Activated T-cell treated with anti-CD3 and anti-CD28 coated beads for 1 hour (primary cell): ENCODE measurements at regions not wholly inside any gene's neighbourhood (a gene's known extent, or its start where the extent isn't known, plus 50 kb on each side); places are given as distances from the start of the nearest gene placed in this dataset.

Experiments
- DNase-seq: peaks from one replicate; pipeline ENCODE4 v3.0.0-alpha.2; 2020; ENCODE audit warnings: low read depth

- DNase-seq, result no peak
Observed at GRCh38 chr14:101482066-101482465, 79.2 kb upstream of the DIO3 start.

DNA sequence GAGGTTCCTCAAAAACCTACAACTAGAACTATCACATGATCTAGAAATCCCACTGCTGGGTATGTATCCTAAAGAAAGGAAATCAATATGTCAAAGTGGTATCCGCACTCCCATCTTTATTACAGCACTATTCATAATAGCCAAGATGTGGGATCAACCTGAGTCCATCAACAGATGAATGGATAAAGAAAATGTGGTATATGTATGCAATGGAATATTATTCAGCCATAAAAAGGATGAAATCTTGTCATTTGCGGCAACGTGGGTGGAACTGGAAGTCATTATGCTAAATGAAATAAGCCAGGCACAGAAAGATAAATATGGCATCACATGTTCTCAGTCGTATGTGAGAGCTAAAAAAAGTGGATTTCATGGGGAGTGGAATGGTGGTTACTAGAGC, 77.5 kb upstream of the DIO3 start:
- DNase-seq, result no peak

DNA sequence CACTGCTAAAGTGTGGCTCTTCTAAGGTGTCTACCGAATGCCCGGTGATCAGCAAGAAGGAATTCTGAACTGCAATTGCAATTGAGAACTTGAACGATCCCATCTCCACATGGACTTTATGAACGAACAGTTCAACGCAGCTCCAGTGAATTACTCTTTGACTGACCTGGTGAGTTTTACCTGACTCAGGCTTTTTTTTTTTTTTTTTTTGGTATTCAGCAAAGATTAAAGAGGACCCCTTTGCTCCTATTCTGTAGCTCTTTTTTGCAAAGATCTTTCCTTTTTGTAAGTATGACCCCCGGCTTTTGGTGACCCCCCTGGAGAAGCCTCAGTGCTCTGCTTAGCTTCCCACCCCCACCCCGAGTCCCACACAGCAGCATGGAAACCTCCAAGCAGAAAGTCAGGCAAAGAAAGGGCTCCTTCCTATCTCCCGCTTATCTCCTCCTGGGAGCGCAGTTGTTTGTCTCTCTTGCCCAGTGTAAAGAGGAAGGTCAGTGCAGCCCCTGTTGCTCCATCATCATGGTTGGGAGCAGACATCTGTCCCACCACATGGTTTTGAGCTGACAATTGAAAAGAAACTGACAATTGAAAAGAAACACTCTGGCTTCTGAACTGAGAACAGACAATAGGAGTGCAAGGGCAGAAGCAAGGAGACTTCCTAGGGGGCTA, 72.1 kb upstream of the DIO3 start:
- no peak for DNase-seq

GRCh38 chr14:101490771-101491170, 70.5 kb upstream of the DIO3 start:
- no peak for DNase-seq

DNA sequence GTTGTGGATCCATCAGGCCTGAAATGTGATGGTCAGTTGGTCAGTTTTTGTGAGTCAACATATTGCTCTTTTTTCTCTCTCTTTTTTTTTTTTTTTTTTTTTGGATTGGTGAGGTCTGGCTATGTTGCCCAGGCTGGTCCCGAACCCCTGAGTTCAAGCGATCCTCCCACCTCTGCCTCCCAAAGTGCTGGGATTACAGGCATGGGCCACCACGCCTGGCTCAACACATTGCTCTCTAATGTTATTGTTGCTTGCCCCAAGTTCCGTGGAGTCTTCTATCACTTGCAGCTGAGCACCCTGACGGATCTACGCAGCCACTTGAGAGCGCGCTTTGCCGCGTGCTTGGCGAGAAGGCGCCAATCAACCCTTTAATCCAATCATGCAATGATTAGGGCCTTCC, 69.5 kb upstream of the DIO3 start:
- no peak for DNase-seq

DNA sequence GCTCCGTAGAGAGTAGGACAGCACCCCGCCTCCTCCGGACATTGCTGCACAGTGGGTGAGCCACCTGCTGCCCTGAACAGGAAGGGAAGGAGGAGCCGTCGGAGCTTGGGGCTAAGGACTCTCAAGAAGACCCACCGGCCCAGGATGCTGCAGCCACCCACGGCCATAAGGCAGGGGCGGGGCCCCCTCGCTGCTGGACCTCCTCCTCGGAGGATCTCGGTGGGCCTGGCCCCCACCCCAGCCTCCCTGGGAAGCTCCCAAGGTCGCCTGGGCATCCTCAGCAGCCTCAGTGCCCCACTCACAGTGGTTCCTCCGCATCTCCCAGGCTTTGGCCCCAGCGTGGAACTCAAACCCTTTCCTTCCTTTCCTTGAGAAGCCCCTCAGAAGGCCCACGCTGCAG, 68.6 kb upstream of the DIO3 start:
- DNase-seq, result no peak

DNA sequence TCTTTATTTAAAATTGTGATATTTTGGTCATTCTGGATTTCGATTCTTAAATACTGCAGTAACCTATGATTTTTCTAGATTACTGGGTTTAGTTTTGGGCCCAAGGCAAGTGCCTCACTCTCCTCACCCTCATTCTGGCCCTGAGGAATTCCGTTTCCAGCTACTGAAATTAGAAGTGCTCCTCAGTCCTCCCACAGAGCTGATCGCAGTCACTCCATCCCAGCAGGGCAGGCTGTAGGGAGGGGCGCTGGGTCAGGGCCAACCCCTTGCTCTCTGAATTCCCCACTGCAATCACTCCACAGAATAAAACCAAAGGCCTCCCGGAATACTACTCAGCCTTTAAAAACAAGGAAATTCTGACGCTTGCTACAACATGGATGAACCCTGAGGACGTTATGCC, 66.5 kb upstream of the DIO3 start:
- DNase-seq, result no peak

GRCh38 chr14:101495284-101495683, 66.0 kb upstream of the DIO3 start:
- no peak for DNase-seq

DNA sequence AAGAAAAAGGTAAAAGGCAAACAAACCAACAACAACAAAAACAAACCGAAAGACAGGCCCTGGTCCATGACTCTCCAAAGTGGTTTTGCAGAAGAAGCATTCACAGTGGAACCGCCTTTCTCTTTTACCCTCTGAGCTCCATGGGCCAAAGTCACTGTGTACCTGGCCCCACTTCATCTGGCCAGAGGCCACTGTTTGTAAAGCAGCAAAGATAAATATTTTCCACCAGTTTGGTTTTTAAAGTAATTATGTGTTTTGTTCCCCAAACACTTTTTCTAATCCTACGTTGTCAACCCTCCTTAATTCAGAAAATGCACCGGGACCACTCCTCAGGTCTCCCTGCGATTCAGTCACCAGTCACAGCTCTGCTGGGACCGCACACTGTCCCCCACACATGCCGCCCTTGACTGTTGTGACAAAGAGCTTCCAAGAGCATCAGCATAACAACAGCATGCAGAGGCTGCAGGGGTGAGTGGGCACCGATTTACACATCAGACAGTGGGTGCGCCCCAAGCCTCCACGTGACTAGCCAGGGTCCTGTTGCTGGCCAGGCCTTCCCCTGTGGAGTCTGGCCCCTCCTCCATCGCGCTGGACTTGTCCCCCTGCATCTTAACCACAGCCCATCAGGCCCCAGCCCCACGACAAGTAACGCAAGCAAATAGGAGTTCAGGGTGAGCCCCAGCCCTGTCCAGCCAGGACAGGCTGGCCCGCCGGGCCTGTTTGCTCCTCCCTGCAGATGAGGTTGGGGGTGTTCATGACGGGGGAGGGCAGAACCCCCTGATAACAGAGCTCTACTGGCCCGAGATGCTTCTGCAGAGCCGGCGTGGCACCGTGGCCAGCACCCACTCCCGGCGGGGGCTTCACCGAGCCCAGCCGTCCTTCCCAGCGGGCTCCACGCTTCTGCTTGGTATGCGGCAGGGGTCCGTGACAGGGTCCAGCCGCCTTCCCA, 65.2 kb upstream of the DIO3 start:
- DNase-seq, result no peak

DNA sequence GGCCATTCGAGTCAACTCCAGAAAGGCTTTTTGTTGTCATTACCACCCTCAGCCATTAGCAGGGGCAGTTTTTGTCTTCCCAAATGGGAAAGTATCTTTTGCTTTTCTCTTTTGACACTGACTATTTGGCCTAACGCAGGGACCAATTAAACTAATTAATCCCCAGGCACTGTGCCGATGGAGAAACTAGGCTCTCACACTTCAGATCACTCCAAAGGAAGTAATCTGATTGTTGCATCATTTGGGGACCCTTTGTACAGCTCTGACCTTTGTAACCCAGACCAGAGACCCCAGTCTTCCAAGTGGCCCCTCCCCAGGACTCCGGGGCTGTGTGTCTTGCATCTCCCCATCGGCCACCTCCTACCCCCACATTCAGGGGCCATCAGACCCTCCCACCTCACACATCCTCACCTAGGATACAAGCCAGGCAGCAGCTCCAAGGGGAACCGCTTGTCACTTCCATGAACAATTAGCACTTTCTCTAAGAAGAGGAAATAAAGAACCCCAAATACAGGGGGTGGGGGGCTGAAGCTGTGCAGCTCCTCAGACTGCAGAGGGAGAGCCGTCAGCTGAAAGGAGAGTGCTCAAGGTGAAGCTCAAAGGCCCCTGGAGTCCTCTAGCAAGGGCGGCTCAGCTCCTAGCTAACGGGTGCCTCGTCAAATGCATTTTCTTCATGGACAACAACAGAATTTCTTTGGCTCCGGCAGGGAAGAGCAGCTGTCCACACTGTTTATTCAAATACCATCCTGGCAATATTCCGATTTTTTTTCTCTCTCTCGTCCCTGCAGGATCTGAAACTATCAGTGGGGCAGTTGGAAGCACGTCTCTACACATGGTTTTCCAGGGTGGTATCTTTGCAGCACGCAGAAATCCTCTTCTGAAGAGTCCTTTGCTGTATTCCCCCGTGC, 64.3 kb upstream of the DIO3 start:
- DNase-seq, result no peak

DNA sequence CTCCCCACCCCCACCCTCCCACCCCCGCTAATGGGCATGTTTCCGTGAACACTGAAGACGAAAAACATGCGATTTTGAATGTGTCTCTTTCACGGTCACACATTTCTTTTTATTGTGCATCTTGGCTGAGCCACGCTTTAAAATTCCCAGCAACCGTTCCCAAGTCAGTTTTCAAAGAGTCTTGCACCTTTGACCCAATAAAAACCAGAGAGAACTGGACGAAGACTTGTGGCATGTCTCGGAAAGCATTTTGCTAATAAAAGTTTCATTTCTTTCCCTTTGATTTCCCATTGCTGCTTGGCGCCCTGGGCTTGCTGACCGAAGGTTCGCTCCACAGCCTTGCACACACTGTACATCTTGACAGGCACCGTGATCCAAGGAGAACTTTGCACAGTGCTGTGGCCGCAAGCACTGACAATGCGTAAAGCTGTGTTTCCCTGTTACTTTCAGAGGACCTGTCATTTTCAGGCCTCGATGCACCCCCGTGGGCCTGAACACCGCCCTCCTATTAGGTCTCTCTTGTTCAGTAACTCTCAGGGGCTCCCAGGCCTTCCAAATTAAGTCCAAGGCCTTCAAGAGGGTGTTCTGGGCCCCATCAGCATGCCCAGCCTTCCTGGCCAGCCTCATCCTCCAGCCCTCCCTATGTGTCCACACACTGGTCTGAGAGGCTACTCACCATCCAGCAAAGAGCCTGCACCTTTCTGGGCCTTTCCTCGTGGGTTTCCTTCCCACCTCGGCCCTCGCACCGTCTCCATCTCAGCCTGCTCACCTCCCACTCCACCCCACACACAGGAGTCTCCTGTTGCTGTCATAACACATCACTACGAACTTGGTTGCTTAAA, 63.4 kb upstream of the DIO3 start:
- DNase-seq, result no peak

DNA sequence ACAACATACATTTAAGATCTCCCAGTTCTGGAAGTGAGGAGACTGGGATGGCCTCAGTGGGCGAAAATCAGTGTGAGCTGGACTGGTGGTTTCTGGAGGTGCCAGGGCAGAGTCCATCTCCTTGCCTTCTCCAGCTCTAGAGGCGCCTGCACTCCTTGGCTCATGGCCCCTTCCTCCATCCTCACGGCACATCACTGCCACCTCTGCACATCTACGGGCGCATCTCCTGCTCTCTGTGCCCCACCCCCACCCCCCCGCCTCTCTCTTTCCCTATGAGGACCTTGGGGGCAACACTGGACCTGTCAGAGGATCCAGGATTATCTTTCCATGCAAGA, 62.8 kb upstream of the DIO3 start:
- DNase-seq, result no peak

- no peak for DNase-seq
Observed at GRCh38 chr14:101499080-101499479, 62.2 kb upstream of the DIO3 start.

DNA sequence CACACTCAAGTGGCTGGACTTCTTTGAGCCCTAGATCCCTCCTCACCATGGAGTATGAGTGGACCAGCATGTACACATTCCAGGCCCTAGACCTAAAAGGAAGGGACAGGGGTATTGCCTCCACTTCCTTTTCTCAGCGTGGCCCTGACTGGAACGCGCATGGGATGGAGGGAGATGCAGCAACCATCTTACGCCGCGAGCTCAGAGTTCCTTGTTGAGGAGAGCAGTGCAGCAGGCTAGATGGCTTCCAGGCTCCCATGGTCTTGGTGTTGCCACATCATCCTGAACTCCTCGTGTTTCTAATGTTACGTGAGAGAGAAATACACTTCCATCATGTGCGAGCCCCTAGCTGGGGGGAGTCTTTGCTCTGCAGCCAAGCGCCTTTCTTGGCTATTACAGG, 61.8 kb upstream of the DIO3 start:
- DNase-seq, result no peak

DNA sequence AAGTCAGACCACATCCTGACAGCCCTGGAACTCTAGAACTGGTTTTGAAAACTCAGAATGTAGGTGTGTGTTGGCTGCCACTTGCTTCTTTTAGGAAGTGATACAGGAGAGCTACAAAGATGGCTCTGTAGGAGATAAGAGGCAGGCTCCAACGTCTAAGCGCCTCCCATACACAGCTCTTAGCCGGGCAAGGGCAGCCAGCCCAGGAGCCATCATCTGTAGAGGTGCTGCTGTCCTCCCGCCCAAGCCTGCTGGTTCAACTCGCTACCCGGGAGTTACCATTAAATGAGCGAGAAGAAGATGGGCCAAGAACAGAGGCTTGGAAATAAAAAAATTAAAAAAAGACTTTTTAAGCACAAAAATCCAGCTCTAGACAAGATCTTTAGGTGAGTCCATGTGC, 61.2 kb upstream of the DIO3 start:
- no peak for DNase-seq

DNA sequence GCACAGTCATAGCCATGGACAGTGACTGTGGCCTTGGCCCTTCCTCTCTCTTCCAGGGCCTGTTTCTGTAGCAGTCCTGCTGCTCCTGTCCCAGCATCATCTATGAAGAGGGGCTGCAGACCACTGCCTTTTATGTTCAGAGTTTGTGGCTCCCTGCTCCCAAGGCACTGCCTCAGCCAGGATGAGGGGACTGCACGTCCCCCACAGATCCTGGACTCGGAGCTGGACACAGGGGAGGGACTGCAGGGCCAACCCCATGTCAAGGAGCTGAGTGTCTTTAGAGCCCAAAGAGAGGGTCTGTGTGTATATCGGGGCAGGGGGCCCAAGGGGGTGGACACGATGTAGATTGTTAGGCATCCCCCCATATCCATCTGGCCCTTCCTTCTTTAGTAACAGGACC, 60.6 kb upstream of the DIO3 start:
- no peak for DNase-seq

- no peak for DNase-seq
Observed at GRCh38 chr14:101501341-101501740, 60.0 kb upstream of the DIO3 start.

DNA sequence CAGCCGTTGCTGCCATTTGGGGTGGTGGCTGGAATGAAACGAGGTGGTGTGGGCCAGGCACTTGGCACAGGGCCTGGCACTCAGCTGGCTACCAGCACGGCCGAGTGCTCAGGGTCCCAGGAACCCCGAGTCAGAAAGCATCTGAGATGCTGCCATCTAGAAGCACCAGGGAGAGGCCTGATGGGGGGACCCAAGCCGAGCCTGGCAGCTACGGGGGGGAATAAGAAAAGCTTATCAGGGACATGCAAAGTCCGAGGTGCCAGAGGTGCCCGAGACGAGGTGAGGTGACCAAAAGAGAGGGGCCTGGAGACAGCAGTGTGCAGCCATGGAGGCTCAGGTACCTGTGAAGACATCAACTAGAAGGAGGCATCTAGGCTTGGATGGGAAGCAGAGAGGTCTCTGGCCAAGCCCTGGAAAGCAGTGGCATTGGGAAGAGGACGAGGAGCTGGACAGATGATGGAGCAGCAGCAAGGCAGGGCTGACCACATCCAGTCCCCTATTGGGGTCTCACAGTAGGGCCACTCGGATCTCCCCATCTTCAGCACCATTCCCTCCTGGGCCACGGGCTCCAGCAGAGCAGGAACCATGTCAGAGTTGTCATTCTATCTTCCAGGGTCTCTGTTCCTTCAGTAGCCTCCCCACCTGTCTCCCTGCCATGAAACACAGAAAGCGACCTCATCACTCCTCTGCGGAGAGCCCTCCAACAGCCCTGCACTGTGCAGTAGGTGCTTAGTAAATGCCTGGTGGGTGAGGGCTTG, 59.3 kb upstream of the DIO3 start:
- DNase-seq, result no peak

DNA sequence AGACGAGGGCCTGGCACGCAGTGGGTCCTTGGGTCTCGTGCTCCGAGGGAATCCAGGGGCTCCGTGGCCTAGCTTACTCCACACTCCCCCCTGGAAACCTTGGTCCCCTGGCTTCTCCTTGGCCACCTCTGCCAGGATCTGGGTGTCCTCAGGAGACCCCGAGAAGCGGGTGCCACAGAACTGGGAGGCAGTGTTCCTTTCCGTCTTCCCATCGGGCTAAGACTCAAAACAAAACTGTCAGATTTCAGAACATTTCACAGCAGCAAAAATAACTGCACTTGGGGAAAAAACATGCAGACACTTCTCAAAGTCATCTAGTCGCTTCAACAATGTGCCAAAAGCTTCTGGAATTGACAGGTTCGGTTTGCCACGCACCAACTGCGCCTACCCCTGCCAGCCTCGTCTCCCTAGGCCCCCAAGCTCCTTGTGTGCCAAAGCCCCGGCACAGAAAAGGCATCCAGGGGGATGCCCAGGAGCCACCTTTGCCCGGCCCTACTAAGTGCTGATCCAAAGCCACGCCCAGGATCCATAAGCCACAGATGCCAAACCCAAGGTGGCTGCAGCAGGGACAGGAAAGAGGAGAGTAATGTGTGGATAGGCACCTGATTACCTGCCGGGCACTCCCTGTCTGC, 58.4 kb upstream of the DIO3 start:
- DNase-seq, result no peak

DNA sequence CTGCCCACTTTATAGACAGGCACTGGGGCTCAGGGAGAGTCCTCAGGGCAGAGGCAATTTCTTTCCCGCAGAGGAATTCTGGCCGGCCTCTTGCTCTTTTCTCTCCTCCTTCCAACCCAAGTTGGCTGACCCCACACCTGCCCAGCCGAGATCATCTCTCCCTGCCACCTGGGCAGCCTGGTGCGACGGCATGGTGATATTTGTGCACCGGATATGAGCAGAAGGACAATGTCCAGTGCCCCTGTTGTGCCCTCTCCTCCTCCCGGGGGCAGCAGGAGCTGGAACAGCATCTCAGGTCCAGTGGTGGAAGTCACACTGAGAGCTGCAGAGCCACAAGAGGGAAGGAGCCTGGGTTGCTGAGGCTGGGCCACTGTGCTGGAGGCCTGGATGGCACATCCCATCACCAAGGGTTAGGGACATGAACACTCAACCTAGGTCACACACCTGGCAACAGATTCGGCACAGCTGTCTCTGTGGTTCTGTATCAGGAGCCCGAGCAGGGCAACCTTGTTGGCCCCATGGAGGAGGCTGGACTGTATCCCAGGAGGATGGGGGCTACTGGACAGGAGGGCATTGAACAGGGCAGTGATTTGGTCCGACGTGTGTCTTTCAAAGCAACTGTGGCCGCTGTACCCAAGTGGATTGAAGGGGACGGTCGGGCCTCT, 57.7 kb upstream of the DIO3 start:
- no peak for DNase-seq
